ENCODE measurements at regions not wholly inside any gene's neighbourhood (a gene's known extent, or its start where the extent isn't known, plus 50 kb on each side); places are given as distances from the start of the nearest gene placed in this dataset.

DNA sequence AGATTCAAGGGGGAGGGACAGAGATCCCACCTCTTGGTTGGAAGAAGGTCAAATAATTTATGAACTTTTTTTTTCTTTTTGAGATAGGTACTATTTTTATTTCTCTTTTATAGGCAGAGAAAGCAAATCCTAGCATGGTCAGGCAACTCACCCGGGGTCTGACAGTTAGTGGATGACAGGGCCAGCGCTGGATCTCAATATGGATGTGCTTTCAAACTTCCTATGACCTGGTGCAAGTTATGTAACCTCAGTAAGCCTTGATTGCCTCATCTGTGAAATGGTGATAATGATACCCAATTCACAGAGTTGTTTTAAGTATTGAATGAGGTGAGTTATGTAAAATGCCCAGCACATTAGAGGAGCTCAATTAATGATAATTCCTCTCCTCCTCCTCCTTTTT is 86.8 kb upstream of the MEF2A start:
- H3K4me1 ChIP-seq (ENCODE audit: control extremely low read depth in 1 of 4, control insufficient read depth in 4 of 4, insufficient read depth in 4 of 4, low read length in 3 of 4), result peaks cover 8 to 62% (median 34%) of the 10 kb centered on the region in 4 experiments
- H3K9me3 ChIP-seq (ENCODE audit: control extremely low read depth in 1 of 5, control insufficient read depth in 4 of 5, insufficient read depth in 2 of 5, low read depth in 1 of 5, low read length in 4 of 5), result peaks cover 0 to 2% (median 0%) of the 10 kb centered on the region in 5 experiments
- H3K4me3 ChIP-seq (ENCODE audit: control insufficient read depth in 1 of 7, extremely low read depth in 1 of 7, insufficient read depth in 4 of 7, low read depth in 2 of 7, low read length in 6 of 7), result no peak overlapping the region
- no peaks in the 10 kb centered on the region for H3K36me3 ChIP-seq (ENCODE audit: control insufficient read depth in 4 of 4, insufficient read depth in 4 of 4, low read length in 3 of 4)
- peaks cover 0 to 43% (median 4%) of the 10 kb centered on the region in 5 experiments for H3K27me3 ChIP-seq (replicated peaks in 2 of 5; ENCODE audit: control insufficient read depth in 4 of 5, insufficient read depth in 5 of 5, low read length in 4 of 5)
- POLR2A ChIA-PET, result no interaction called here
- no peak overlapping the region for H3K27ac ChIP-seq (ENCODE audit: insufficient read depth in 1 of 2, low read depth in 1 of 2, low read length in 2 of 2, poor library complexity in 1 of 2, severe bottlenecking in 2 of 2)
- WGBS (ENCODE audit: insufficient coverage), result 100% methylated on average over 2 of the region's 2 CpGs
- CTCF ChIA-PET, result interaction anchor here (0.9 to 1.7 kb wide), 3 partner anchors 26 to 71 kb away, joined by 3 to 5 read pairs (median 4); no protein-coding TSS in a partner anchor
- DNase-seq, result no peak

DNA sequence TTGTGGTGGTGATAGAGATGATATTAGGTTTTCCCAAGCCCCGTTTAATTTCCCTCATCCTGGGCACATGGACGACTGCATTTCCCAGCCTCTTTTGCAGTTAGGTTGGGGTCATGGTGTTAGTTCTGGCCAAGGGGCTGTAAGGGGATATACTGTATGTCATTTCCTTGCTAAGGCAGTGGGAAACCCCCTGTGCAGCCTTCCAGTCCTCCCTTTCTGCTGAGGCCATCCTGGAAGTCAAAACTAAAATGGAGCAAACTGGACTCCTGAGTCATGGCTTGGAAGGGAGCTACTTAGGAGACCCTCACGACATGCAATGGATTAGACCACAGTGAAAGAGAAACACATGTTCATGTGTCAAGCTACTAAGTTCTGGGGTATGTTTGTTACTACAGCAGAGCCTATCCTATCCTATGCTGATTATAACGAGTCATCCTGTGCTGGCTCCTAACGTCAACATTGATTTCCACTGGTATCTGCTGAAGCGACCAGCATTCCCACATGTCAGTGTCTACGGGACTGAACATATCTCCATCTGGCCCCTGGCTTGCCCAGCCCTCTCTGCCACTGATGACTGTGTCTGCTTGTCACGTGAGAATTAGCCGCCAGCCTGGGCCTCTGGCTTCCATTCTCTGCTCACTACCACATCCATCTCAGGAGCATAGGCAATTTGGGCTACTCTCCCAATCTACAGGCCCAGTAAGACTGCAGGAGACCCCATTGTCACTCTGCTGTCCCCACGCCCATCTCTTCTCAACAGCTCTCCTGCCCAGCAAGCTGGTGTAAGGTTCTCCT is 85.6 kb upstream of the MEF2A start:
- H3K27ac ChIP-seq (ENCODE audit: insufficient read depth in 1 of 2, low read depth in 1 of 2, low read length in 2 of 2, poor library complexity in 1 of 2, severe bottlenecking in 2 of 2), result no peak overlapping the region
- WGBS (ENCODE audit: insufficient coverage), result 98% methylated on average over 8 of the region's 10 CpGs

DNA sequence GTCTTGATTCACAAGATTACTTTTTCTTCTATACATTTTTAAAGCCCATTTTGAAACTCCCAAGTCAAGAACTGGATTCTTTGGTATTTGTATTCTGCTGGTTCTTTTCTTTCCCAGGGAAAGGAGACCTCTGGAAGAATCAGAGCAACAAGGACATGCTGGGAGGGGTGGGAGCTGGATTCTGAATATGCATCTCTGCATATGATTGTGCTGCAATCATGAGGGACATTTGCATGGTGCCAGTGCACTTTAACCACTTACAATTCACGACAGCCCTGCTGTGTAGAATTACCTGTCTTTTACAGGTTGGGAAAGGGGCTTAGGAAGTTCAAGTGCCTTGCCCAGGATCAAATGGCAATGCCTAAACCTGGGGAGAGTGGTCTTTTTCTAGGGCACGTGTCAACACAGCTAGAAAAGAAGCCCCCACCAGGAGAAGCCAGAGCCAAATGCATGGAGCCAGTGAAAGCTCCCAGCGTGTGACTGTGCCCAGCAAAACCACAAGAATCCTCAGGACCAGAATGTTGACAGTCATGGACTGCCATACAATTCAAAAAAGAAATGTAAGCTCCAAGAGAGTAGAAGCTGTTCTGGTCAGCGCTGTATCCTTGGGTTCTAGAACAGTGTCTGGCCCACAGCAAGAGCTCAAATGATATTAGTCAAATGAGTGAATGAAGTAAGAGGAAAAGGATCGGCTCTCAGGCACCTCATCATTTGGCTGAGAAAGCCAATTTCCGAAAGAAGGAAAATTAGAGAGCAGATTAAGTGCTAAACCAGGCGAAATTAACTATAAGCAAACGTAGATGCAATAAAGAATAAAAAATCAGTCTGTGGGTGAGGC is 84.5 kb upstream of the MEF2A start:
- ChIA-PET POLR2A (no interaction called here), CTCF (interaction anchor here (0.6 kb wide), 1 partner anchor 23 kb away, joined by 4 read pairs; no protein-coding TSS in a partner anchor)
- no peak overlapping the region for H3K4me3 ChIP-seq (ENCODE audit: control insufficient read depth in 1 of 7, extremely low read depth in 1 of 7, insufficient read depth in 4 of 7, low read depth in 2 of 7, low read length in 6 of 7)
- H3K4me1 ChIP-seq (ENCODE audit: control extremely low read depth in 1 of 4, control insufficient read depth in 4 of 4, insufficient read depth in 4 of 4, low read length in 3 of 4), result peaks cover 8 to 52% (median 37%) of the 10 kb centered on the region in 4 experiments
- peaks cover 0 to 46% (median 5%) of the 10 kb centered on the region in 5 experiments for H3K27me3 ChIP-seq (replicated peaks in 2 of 5; ENCODE audit: control insufficient read depth in 4 of 5, insufficient read depth in 5 of 5, low read length in 4 of 5)
- no peak overlapping the region for H3K27ac ChIP-seq (ENCODE audit: insufficient read depth in 1 of 2, low read depth in 1 of 2, low read length in 2 of 2, poor library complexity in 1 of 2, severe bottlenecking in 2 of 2)
- peaks cover 0 to 2% (median 0%) of the 10 kb centered on the region in 5 experiments for H3K9me3 ChIP-seq (ENCODE audit: control extremely low read depth in 1 of 5, control insufficient read depth in 4 of 5, insufficient read depth in 2 of 5, low read depth in 1 of 5, low read length in 4 of 5)
- DNase-seq, result no peak
- no peaks in the 10 kb centered on the region for H3K36me3 ChIP-seq (ENCODE audit: control insufficient read depth in 4 of 4, insufficient read depth in 4 of 4, low read length in 3 of 4)
- 98% methylated on average over 6 of the region's 8 CpGs for WGBS (ENCODE audit: insufficient coverage)

More for the DNA sequence above, 85.6 kb upstream of the MEF2A start:
- no peak overlapping the region for H3K4me3 ChIP-seq (ENCODE audit: control insufficient read depth in 1 of 7, extremely low read depth in 1 of 7, insufficient read depth in 4 of 7, low read depth in 2 of 7, low read length in 6 of 7)
- no peaks in the 10 kb centered on the region for H3K36me3 ChIP-seq (ENCODE audit: control insufficient read depth in 4 of 4, insufficient read depth in 4 of 4, low read length in 3 of 4)
- H3K4me1 ChIP-seq (ENCODE audit: control extremely low read depth in 1 of 4, control insufficient read depth in 4 of 4, insufficient read depth in 4 of 4, low read length in 3 of 4), result peaks cover 8 to 52% (median 31%) of the 10 kb centered on the region in 4 experiments
- peaks cover 0 to 2% (median 0%) of the 10 kb centered on the region in 5 experiments for H3K9me3 ChIP-seq (ENCODE audit: control extremely low read depth in 1 of 5, control insufficient read depth in 4 of 5, insufficient read depth in 2 of 5, low read depth in 1 of 5, low read length in 4 of 5)
- DNase-seq, result no peak
- ChIA-PET POLR2A (no interaction called here), CTCF (interaction anchor here (0.7 kb wide), 1 partner anchor 41 kb away, joined by 3 read pairs; no protein-coding TSS in a partner anchor)
- peaks cover 0 to 38% (median 6%) of the 10 kb centered on the region in 5 experiments for H3K27me3 ChIP-seq (replicated peaks in 2 of 5; ENCODE audit: control insufficient read depth in 4 of 5, insufficient read depth in 5 of 5, low read length in 4 of 5)

DNA sequence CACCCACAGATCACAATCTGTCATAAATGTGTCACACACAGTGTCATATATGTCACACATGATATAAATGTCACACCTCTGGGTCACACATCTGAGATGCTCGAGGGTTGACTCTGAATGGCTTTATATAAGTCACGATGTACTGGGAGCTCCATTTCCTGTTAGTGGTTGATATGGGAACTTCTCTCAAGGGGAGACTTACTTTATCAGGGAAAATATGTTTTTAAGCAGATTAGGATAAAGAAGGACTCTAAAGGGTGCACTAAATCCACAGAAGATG is 83.9 kb upstream of the MEF2A start:
- peaks cover 0 to 52% (median 6%) of the 10 kb centered on the region in 5 experiments for H3K27me3 ChIP-seq (replicated peaks in 2 of 5; ENCODE audit: control insufficient read depth in 4 of 5, insufficient read depth in 5 of 5, low read length in 4 of 5)
- ChIA-PET POLR2A (interaction anchor here (0.5 kb wide), 1 partner anchor 205 kb away, joined by 3 read pairs; no protein-coding TSS in a partner anchor), CTCF (interaction anchor here (0.6 kb wide), 1 partner anchor 23 kb away, joined by 4 read pairs; no protein-coding TSS in a partner anchor)
- DNase-seq, result no peak
- H3K9me3 ChIP-seq (ENCODE audit: control extremely low read depth in 1 of 5, control insufficient read depth in 4 of 5, insufficient read depth in 2 of 5, low read depth in 1 of 5, low read length in 4 of 5), result peaks cover 0 to 2% (median 0%) of the 10 kb centered on the region in 5 experiments
- H3K4me1 ChIP-seq (ENCODE audit: control extremely low read depth in 1 of 4, control insufficient read depth in 4 of 4, insufficient read depth in 4 of 4, low read length in 3 of 4), result peaks cover 11 to 51% (median 36%) of the 10 kb centered on the region in 4 experiments
- WGBS (ENCODE audit: insufficient coverage), result 50% methylated on average over 1 of the region's 2 CpGs
- no peaks in the 10 kb centered on the region for H3K36me3 ChIP-seq (ENCODE audit: control insufficient read depth in 4 of 4, insufficient read depth in 4 of 4, low read length in 3 of 4)
- no peak overlapping the region for H3K27ac ChIP-seq (ENCODE audit: insufficient read depth in 1 of 2, low read depth in 1 of 2, low read length in 2 of 2, poor library complexity in 1 of 2, severe bottlenecking in 2 of 2)
- H3K4me3 ChIP-seq (ENCODE audit: control insufficient read depth in 1 of 7, extremely low read depth in 1 of 7, insufficient read depth in 4 of 7, low read depth in 2 of 7, low read length in 6 of 7), result no peak overlapping the region

DNA sequence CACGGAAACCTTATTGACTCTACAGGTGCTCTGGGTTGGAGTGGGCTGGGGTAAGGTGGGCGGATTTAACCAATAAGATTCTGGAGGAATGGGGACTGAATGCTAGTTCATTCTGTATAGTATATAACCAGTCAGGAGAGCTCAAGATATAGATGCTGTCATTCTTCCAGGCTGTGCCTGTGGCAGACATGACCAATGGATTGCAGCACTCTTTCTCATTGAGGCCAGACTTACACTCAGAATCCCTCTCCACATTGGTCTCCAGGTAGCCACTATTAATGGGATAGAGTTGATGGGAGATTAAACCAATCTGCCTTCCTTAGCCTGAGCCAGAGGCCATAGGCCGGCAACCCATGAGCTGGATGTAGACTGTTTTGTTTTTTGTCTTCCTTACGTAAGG is 82.8 kb upstream of the MEF2A start:
- no peak overlapping the region for H3K27ac ChIP-seq (ENCODE audit: insufficient read depth in 1 of 2, low read depth in 1 of 2, low read length in 2 of 2, poor library complexity in 1 of 2, severe bottlenecking in 2 of 2)
- no peak for DNase-seq
- no peak overlapping the region for H3K4me3 ChIP-seq (ENCODE audit: control insufficient read depth in 1 of 7, extremely low read depth in 1 of 7, insufficient read depth in 4 of 7, low read depth in 2 of 7, low read length in 6 of 7)
- POLR2A ChIA-PET, result no interaction called here
- no peaks in the 10 kb centered on the region for H3K36me3 ChIP-seq (ENCODE audit: control insufficient read depth in 4 of 4, insufficient read depth in 4 of 4, low read length in 3 of 4)
- WGBS (ENCODE audit: insufficient coverage), result 100% methylated on average over 4 of the region's 4 CpGs
- peaks cover 0 to 2% (median 0%) of the 10 kb centered on the region in 5 experiments for H3K9me3 ChIP-seq (ENCODE audit: control extremely low read depth in 1 of 5, control insufficient read depth in 4 of 5, insufficient read depth in 2 of 5, low read depth in 1 of 5, low read length in 4 of 5)
- peaks cover 9 to 48% (median 31%) of the 10 kb centered on the region in 4 experiments for H3K4me1 ChIP-seq (ENCODE audit: control extremely low read depth in 1 of 4, control insufficient read depth in 4 of 4, insufficient read depth in 4 of 4, low read length in 3 of 4)
- CTCF ChIA-PET, result interaction anchor here (0.8 kb wide), 1 partner anchor 11 kb away, joined by 3 read pairs; no protein-coding TSS in a partner anchor
- H3K27me3 ChIP-seq (replicated peaks in 2 of 5; ENCODE audit: control insufficient read depth in 4 of 5, insufficient read depth in 5 of 5, low read length in 4 of 5), result peaks cover 0 to 61% (median 10%) of the 10 kb centered on the region in 5 experiments

DNA sequence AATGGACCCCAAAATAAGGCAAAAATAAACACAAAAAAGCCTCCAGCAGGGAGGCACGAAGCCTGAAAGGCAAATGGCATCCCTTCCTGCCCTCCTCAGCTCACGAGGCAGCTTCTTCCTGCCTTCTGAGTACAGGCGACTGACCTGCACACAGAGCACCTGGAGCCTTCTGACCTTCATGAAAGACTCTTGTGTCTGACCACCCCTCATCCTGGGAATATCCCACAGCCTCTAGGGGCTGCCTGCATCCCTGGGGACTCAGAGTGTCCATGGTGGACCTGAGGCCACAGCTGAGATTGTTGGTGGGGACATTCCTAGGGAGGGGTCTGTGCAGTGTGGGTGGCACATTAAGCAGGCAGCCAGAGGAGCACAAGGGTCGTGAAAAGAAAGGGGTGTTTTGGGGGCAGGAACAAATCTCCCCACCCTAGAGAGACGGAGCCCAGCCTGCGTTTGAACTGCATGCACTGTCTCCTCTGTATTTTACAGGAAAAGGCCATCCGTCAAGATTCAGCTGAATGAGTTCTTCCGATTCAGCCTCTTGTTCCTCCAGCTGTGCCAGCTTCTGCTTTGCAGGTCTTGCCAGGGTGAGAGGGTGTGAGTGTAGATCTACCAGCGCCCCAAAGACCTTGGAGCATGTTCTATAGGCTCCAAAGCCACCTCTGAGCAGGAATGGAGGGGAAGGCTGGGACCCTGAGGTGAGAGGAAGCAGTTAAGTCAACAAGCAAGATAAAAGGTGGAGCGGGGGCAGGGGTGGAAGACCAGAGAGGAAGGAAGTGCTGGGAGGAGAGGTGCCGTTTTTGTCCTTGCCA is 80.4 kb upstream of the MEF2A start:
- CTCF ChIA-PET, result interaction anchor here (0.6 to 0.7 kb wide), 3 partner anchors 19 to 669 kb away, joined by 3 read pairs; no protein-coding TSS in a partner anchor
- DNase-seq, result peak in 2 of 3 donors; percentile 58 to 65
- no peak overlapping the region for H3K27ac ChIP-seq (ENCODE audit: insufficient read depth in 1 of 2, low read depth in 1 of 2, low read length in 2 of 2, poor library complexity in 1 of 2, severe bottlenecking in 2 of 2)
- peak overlapping the region in 2 of 7 experiments; percentile 22 to 55 for H3K4me3 ChIP-seq (ENCODE audit: control insufficient read depth in 1 of 7, extremely low read depth in 1 of 7, insufficient read depth in 4 of 7, low read depth in 2 of 7, low read length in 6 of 7)
- peaks cover 0 to 2% (median 0%) of the 10 kb centered on the region in 5 experiments for H3K9me3 ChIP-seq (ENCODE audit: control extremely low read depth in 1 of 5, control insufficient read depth in 4 of 5, insufficient read depth in 2 of 5, low read depth in 1 of 5, low read length in 4 of 5)
- H3K27me3 ChIP-seq (replicated peaks in 2 of 5; ENCODE audit: control insufficient read depth in 4 of 5, insufficient read depth in 5 of 5, low read length in 4 of 5), result peaks cover 0 to 76% (median 10%) of the 10 kb centered on the region in 5 experiments
- no peaks in the 10 kb centered on the region for H3K36me3 ChIP-seq (ENCODE audit: control insufficient read depth in 4 of 4, insufficient read depth in 4 of 4, low read length in 3 of 4)
- 21% methylated on average over 8 of the region's 11 CpGs for WGBS (ENCODE audit: insufficient coverage)
- POLR2A ChIA-PET, result no interaction called here
- H3K4me1 ChIP-seq (ENCODE audit: control extremely low read depth in 1 of 4, control insufficient read depth in 4 of 4, insufficient read depth in 4 of 4, low read length in 3 of 4), result peaks cover 6 to 35% (median 23%) of the 10 kb centered on the region in 4 experiments

All from common myeloid progenitor, CD34-positive (primary cell).